Transverse colon (tissue), 4 donors: ENCODE measurements at regions not wholly inside any gene's neighbourhood (a gene's known extent, or its start where the extent isn't known, plus 50 kb on each side); places are given as distances from the start of the nearest gene placed in this dataset.

ENCODE experiments used
- DNase-seq: peaks from one replicate; pipeline ENCODE4 v3.0.0-alpha.2; 2019
- H3K27ac ChIP-seq, 4 donors: fragments of 200-600 bp; sonication (generic); 2 replicates each; pipeline ENCODE4 v1.5.1; 2016 to 2018; ENCODE audit warnings: inconsistent platforms in 4 of 4
- H3K27me3 ChIP-seq: fragments of 200-600 bp; sonication (generic); 2 replicates; pipeline ENCODE4 v1.5.1; 2017; ENCODE audit warnings: inconsistent platforms
- H3K36me3 ChIP-seq, 4 donors: fragments of 200-600 bp; sonication (generic); 2 replicates each; pipeline ENCODE4 v1.5.1; 2017 to 2019; ENCODE audit warnings: inconsistent platforms in 4 of 4
- H3K4me1 ChIP-seq, 4 donors: fragments of 200-600 bp; sonication (generic); 2 replicates each; pipeline ENCODE4 v1.5.1; 2017 to 2020; ENCODE audit warnings: inconsistent platforms in 4 of 4
- H3K4me3 ChIP-seq, 4 donors: fragments of 200-600 bp; sonication (generic); 1 replicate in 1 of 4; 2 replicates in 3 of 4; pipeline versions ENCODE4 v1.5.1 to v1.6.1; 2017 to 2019; ENCODE audit warnings: inconsistent platforms in 4 of 4
- H3K9me3 ChIP-seq, 2 donors: fragments of 200-600 bp; sonication (generic); 2 replicates each; pipeline ENCODE4 v1.5.1; 2017 to 2019; ENCODE audit warnings: inconsistent platforms in 2 of 2
- EP300 ChIP-seq: sonication (generic); formaldehyde crosslinking; IDR thresholded peaks from one replicate; pipeline ENCODE4 v1.6.1; 2017; ENCODE audit warnings: antibody characterized with exemption, low read depth
- POLR2A ChIP-seq: fragments of 450-650 bp; IDR thresholded peaks from one replicate; pipeline ENCODE4 v1.6.1; 2016; ENCODE audit warnings: antibody characterized with exemption, mild to moderate bottlenecking, moderate library complexity
- POLR2AphosphoS5 ChIP-seq, 3 donors: sonication (generic); formaldehyde crosslinking; IDR thresholded peaks; one replicate each; pipeline ENCODE4 v1.6.1; 2016; ENCODE audit warnings: antibody characterized with exemption in 3 of 3
- WGBS, 2 donors: methylation state at CpG; one replicate each; pipeline ENCODE4 v1.1.5; 2018; ENCODE audit warnings: low coverage in 1 of 2; 5-methylcytosine and 5-hydroxymethylcytosine counted together
- in situ Hi-C, 4 donors: fragments of 200-750 bp; cut with MboI; loops; one replicate each; pipeline versions ENCODE4 v1.15.0 to v1.15.1; 2017; ENCODE audit warnings: low sequenced_read_pairs in 3 of 4, low pct_ligation_motif_present in 1 of 4, low pct_unique_long_range_greater_than_20kb in 1 of 4
- intact Hi-C: fragments of 100-400 bp; cut with DNase I; formaldehyde crosslinking; loops from one replicate; pipeline ENCODE4 v1.15.1; 2023; ENCODE audit warnings: low total_unique reads
- TF ChIP-seq, protein P1 (sequence below), 5 experiments: fragments of 200-600 bp in 3 of 5; fragments of 450-650 bp in 2 of 5; sonication (generic) in 3 of 5; IDR thresholded peaks; 1 replicate in 2 of 5; 2 replicates in 3 of 5; pipeline ENCODE4 v1.5.1; 2016 to 2017; ENCODE audit warnings: antibody characterized with exemption in 5 of 5, inconsistent platforms in 3 of 5, mild to moderate bottlenecking in 2 of 5, moderate library complexity in 1 of 5

DNA sequence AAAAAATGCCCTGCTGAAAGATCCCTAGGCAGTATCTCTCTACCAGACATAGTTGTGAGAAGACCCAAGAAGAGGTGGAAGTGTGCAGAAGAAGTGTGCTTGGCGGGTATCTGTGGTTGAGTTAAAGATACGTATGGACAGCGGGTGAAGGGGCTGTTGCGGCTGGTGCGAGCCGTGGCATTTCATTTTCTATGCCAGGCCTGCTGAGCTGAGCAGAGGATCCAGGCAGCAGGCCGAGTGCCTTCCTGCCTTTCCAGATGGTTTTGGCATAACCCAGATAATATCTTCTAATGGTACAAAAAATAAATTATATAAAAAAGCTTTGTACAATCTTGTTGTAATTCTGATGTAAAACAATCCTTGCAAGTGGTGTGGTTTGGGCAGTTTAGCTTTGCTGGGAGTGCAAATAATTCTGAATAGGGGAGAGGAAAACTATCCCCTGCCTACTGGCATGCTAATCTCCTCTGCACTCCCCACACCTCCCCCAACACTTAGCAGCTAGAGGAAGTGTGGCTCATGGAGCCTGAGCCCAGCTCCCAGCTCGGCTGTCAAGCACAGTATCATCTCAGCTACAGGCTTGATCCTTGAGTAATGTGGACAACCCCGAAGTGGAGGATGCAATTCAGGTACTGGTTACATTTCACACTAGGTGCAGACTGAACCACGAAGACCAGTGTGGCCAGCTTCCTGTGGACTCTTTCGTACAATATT is 168.9 kb downstream of the VRK1 start:
- TF ChIP-seq, protein P1, sequence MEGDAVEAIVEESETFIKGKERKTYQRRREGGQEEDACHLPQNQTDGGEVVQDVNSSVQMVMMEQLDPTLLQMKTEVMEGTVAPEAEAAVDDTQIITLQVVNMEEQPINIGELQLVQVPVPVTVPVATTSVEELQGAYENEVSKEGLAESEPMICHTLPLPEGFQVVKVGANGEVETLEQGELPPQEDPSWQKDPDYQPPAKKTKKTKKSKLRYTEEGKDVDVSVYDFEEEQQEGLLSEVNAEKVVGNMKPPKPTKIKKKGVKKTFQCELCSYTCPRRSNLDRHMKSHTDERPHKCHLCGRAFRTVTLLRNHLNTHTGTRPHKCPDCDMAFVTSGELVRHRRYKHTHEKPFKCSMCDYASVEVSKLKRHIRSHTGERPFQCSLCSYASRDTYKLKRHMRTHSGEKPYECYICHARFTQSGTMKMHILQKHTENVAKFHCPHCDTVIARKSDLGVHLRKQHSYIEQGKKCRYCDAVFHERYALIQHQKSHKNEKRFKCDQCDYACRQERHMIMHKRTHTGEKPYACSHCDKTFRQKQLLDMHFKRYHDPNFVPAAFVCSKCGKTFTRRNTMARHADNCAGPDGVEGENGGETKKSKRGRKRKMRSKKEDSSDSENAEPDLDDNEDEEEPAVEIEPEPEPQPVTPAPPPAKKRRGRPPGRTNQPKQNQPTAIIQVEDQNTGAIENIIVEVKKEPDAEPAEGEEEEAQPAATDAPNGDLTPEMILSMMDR (IDR thresholded peaks at IDR 0.05), result no peak
- no peak for TF ChIP-seq EP300
- no peak for TF ChIP-seq POLR2A
- no peak for TF ChIP-seq POLR2AphosphoS5 (IDR thresholded peaks at IDR 0.05)
- peaks cover 0 to 4% of the 10 kb centered on the region in 2 donors for H3K9me3 ChIP-seq
- no peaks in the 10 kb centered on the region for H3K27me3 ChIP-seq
- DNase-seq, result no peak
- intact Hi-C loops (no loop called here), in situ Hi-C loops (no loop called here)
- H3K4me1 ChIP-seq, result no peaks in the 10 kb centered on the region
- H3K36me3 ChIP-seq, result no peaks in the 10 kb centered on the region
- 77% methylated on average over 11 of the region's 11 CpGs; no CpG with 5 or more reads in 1 of the 2 donors for WGBS, 2 donors
- H3K4me3 ChIP-seq, result no peak overlapping the region
- H3K27ac ChIP-seq, result no peak overlapping the region

DNA sequence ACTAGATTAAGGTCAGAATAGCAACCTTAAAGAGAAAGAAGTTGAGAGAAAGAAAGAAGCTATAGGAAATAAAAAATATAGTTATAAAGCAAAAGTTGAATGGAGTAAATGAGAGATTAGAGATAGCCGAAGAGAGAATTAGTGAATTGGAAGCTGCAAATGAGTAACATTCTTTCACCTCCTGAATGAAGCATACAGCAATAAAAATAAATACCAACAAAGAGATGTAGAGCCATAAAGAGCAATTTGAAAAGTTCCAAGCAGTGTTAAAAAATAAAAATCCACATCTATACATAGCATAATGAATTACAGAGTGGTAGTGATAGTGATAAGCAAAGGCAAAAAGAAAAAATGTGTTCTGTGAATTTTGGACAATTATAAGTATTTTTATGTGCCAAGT is 177.9 kb downstream of the VRK1 start:
- no peak for DNase-seq
- Histone ChIP-seq H3K27ac (no peak overlapping the region), H3K4me1 (no peaks in the 10 kb centered on the region), H3K27me3 (peaks cover 7% of the 10 kb centered on the region), H3K36me3 (no peaks in the 10 kb centered on the region), H3K4me3 (no peak overlapping the region), H3K9me3 (peaks cover 0 to 12% of the 10 kb centered on the region in 2 donors)
- no peak for TF ChIP-seq POLR2A
- TF ChIP-seq, protein P1 (IDR thresholded peaks at IDR 0.05), result no peak
- TF ChIP-seq EP300, result no peak
- no peak for TF ChIP-seq POLR2AphosphoS5 (IDR thresholded peaks at IDR 0.05)
- in situ Hi-C loops, result no loop called here
- 90 to 94% methylated on average over 1 of the region's 1 CpG for WGBS, 2 donors
- intact Hi-C loops, result no loop called here

DNA sequence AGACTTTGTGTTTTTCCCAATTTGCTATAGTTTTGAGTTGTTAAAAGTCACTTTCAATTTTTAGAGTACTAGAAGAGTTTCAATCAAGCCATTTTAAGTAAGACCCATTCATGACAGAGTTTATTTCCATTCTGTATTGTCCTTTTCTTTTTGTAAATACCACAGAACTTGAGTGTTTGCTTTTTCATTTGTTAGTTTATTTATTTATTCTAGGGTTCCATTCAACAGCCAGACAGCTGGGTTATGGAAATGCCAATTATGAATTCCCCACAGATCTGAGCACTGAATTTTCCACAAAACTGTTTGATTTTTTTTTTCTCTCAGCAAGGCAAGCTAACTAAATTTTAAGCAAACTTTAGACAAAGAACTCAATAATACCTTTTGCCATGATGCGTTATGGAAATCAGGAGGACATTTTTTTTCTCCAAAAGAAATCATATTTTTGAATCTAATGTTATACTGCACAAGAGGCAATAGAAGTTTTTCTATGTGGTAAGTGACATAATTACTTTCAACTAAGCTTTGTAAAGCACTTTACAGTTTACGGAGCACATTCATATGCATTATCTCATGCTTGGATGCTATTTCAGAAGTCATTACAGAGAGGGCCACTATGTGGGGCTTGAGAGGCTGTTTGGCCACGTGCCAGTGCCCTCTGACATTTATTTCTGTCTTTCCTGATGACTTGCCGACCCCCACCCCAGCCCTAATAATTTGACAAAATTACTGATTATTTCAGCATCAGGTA is 181.5 kb downstream of the VRK1 start:
- in situ Hi-C loops, result no loop called here
- Histone ChIP-seq H3K36me3 (no peaks in the 10 kb centered on the region), H3K27ac (no peak overlapping the region), H3K4me1 (no peaks in the 10 kb centered on the region), H3K27me3 (peaks cover 11% of the 10 kb centered on the region), H3K9me3 (peaks cover 0 to 12% of the 10 kb centered on the region in 2 donors), H3K4me3 (no peak overlapping the region)
- no peak for DNase-seq
- intact Hi-C loops, result no loop called here
- WGBS, 2 donors, result 55 to 57% methylated on average over 3 to 4 of the region's 4 CpGs
- TF ChIP-seq, protein P1 (IDR thresholded peaks at IDR 0.05), result no peak
- TF ChIP-seq EP300 (no peak), POLR2AphosphoS5 (IDR thresholded peaks at IDR 0.05) (no peak), POLR2A (no peak)

DNA sequence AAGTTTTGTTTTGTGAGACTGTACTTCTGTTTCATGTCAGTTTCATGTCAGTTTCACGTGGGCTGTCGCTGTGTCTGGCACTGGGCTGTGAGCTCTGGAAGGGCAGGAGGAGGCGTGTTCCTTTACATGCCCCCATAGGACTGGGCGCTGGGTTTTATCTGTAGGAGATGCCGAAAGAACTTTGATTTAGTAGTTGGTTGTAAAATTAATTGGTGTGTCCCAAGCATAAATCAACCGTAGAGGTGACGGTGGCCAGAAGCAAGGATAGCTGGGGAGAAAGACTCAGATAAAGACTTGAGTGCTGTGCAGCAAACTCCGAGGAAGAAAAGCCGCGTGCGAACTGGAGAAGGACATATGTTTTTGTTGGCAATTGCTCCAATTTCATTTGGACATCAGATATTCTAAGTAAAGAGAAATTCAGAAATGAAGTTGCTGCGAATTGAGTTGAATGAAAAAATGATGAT is 182.5 kb downstream of the VRK1 start:
- intact Hi-C loops, result no loop called here
- Histone ChIP-seq H3K36me3 (no peaks in the 10 kb centered on the region), H3K4me1 (no peaks in the 10 kb centered on the region), H3K9me3 (peaks cover 0 to 4% of the 10 kb centered on the region in 2 donors), H3K27me3 (peaks cover 11% of the 10 kb centered on the region), H3K27ac (no peak overlapping the region), H3K4me3 (no peak overlapping the region)
- TF ChIP-seq POLR2A, result no peak
- TF ChIP-seq, protein P1 (IDR thresholded peaks at IDR 0.05), result no peak
- TF ChIP-seq POLR2AphosphoS5 (IDR thresholded peaks at IDR 0.05), result no peak
- no peak for TF ChIP-seq EP300
- in situ Hi-C loops, result no loop called here
- WGBS, 2 donors, result 12 to 35% methylated on average over 12 of the region's 12 CpGs
- DNase-seq, result no peak
